Effector memory CD8-positive, alpha-beta T cell (primary cell): ENCODE measurements at regions not wholly inside any gene's neighbourhood (a gene's known extent, or its start where the extent isn't known, plus 50 kb on each side); places are given as distances from the start of the nearest gene placed in this dataset.
"Not testable (repeated sequence)": the region's sequence is repeated elsewhere in the genome, so short reads cannot be mapped to it uniquely, and the experiment has no call there.

Source experiments
- ATAC-seq: fragments of 150-1000 bp; cut with Tn5 transposase; replicated peaks from 2 replicates; pipeline ENCODE4 v1.10.0; 2021; ENCODE audit warnings: mild to moderate bottlenecking, moderate library complexity
- DNase-seq, 3 experiments: peaks; one replicate each; pipeline ENCODE4 v3.0.0; 2021
- H3K27ac Mint-ChIP-seq, 2 donors: one replicate each; pipeline ENCODE4 v1.8.0; 2022; ENCODE audit warnings: mild to moderate bottlenecking in 2 of 2, mixed read lengths in 2 of 2, moderate library complexity in 2 of 2
- H3K27me3 Mint-ChIP-seq, 2 donors: one replicate each; pipeline ENCODE4 v1.8.0; 2022; ENCODE audit warnings: mixed read lengths in 2 of 2
- H3K36me3 Mint-ChIP-seq: one replicate; pipeline ENCODE4 v1.8.0; 2022; ENCODE audit warnings: mild to moderate bottlenecking, moderate library complexity, mixed read lengths; ENCODE audit not compliant: insufficient read depth
- H3K4me1 Mint-ChIP-seq, 2 donors: one replicate each; pipeline ENCODE4 v1.8.0; 2022; ENCODE audit warnings: low read depth in 2 of 2, mixed read lengths in 2 of 2
- H3K4me3 Mint-ChIP-seq, 2 donors: one replicate each; pipeline ENCODE4 v1.8.0; 2022; ENCODE audit warnings: mild to moderate bottlenecking in 2 of 2, mixed read lengths in 2 of 2, moderate library complexity in 2 of 2
- H3K9me3 Mint-ChIP-seq, 2 donors: one replicate each; pipeline ENCODE4 v1.8.0; 2022; ENCODE audit warnings: mixed read lengths in 2 of 2

- Mint-ChIP-seq H3K4me3 (no peak overlapping the region), H3K27me3 (peaks cover 19 to 34% of the 10 kb centered on the region in 2 donors), H3K36me3 (no peaks in the 10 kb centered on the region), H3K27ac (no peak overlapping the region), H3K4me1 (peaks cover 0 to 3% of the 10 kb centered on the region in 2 donors), H3K9me3 (no peaks in the 10 kb centered on the region)
- no peak for ATAC-seq
- DNase-seq, result no peak
Measured at GRCh38 chr2:3038636-3039035, 339.0 kb downstream of the EIPR1 start.

- H3K4me1 Mint-ChIP-seq, result peaks cover 0 to 3% of the 10 kb centered on the region in 2 donors
- no peaks in the 10 kb centered on the region for H3K36me3 Mint-ChIP-seq
- H3K4me3 Mint-ChIP-seq, result no peak overlapping the region
- no peaks in the 10 kb centered on the region for H3K9me3 Mint-ChIP-seq
- DNase-seq (no peak), ATAC-seq (no peak)
- no peak overlapping the region for H3K27ac Mint-ChIP-seq
- peaks cover 19 to 34% of the 10 kb centered on the region in 2 donors for H3K27me3 Mint-ChIP-seq
Measured at GRCh38 chr2:3037196-3038194, 340.1 kb downstream of the EIPR1 start.

DNA sequence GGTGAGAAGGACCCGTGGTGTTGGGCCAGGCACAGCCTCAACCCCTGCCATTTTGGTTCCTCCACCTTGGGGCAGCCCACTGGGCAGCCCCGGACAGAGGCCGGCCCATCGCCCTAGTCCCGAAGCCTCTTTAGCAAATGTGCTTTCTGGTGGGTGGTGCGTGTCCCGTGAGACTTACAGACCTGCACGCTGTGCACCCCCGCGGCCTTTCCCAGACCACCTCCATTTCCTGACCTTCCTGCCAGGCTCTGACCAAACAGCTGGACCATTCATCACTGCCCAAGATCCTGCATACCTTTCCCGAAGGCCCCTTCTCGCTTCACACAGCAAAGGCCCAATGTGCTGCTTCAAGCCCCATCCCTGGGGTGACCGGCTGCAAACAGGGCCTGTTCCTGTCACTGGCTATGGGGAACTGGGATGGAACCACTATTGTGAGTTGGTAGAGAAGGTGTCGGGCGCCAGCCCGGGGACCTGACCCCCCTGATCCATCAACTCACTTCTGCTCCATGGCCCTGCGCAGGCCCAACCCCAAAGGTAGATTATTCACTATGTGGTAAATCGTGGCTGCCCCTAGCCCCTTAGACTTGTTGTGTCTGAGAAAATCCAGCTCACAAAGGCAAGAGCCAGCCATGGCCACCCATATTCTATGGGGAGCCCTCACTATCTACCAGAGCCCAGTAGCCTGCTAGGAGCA, 341.0 kb downstream of the EIPR1 start:
- Mint-ChIP-seq H3K36me3 (no peaks in the 10 kb centered on the region), H3K27ac (no peak overlapping the region), H3K9me3 (peaks cover 0 to 1% of the 10 kb centered on the region in 2 donors), H3K4me1 (peaks cover 0 to 3% of the 10 kb centered on the region in 2 donors), H3K4me3 (no peak overlapping the region), H3K27me3 (peaks cover 19 to 34% of the 10 kb centered on the region in 2 donors)
- ATAC-seq (no peak), DNase-seq (no peak)

- Mint-ChIP-seq H3K4me1 (peaks cover 0 to 3% of the 10 kb centered on the region in 2 donors), H3K9me3 (peaks cover 0 to 1% of the 10 kb centered on the region in 2 donors), H3K27me3 (peaks cover 19 to 34% of the 10 kb centered on the region in 2 donors), H3K27ac (no peak overlapping the region), H3K36me3 (no peaks in the 10 kb centered on the region), H3K4me3 (no peak overlapping the region)
- DNase-seq (no peak), ATAC-seq (no peak)
Measured at GRCh38 chr2:3035385-3036050, 342.1 kb downstream of the EIPR1 start.

- no peak overlapping the region for H3K4me3 Mint-ChIP-seq
- H3K27me3 Mint-ChIP-seq, result peaks cover 19 to 28% of the 10 kb centered on the region in 2 donors
- H3K4me1 Mint-ChIP-seq, result peaks cover 0 to 3% of the 10 kb centered on the region in 2 donors
- ATAC-seq (no peak), DNase-seq (no peak)
- no peaks in the 10 kb centered on the region for H3K36me3 Mint-ChIP-seq
- H3K9me3 Mint-ChIP-seq, result peaks cover 0 to 1% of the 10 kb centered on the region in 2 donors
- no peak overlapping the region for H3K27ac Mint-ChIP-seq
Measured at GRCh38 chr2:3034856-3035255, 342.8 kb downstream of the EIPR1 start.

DNA sequence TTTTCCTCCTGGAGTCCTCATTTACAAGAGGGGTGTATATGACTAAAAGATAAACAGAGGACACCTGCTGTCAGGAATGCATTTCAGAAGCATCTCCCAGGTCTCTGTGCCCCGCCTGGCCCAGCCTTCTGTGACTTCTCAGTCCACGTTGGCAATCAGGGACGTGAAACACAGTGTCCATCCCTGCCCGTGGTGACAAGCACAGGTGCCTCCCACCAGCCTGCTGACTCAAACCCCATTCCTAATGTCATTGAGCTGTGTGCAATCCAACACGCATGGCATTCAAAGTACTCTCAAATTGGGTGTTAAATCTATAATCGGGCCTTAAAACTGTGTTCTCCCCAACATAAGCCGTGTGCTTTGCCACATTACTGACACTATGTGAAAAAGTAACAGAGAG, 343.2 kb downstream of the EIPR1 start:
- Mint-ChIP-seq H3K36me3 (no peaks in the 10 kb centered on the region), H3K27me3 (peaks cover 17 to 23% of the 10 kb centered on the region in 2 donors), H3K4me1 (peaks cover 0 to 3% of the 10 kb centered on the region in 2 donors), H3K27ac (no peak overlapping the region), H3K4me3 (no peak overlapping the region), H3K9me3 (peaks cover 0 to 1% of the 10 kb centered on the region in 2 donors)
- no peak for ATAC-seq
- no peak for DNase-seq

GRCh38 chr2:3033315-3033714, 344.3 kb downstream of the EIPR1 start:
- Mint-ChIP-seq H3K36me3 (no peaks in the 10 kb centered on the region), H3K4me3 (no peak overlapping the region), H3K9me3 (peaks cover 0 to 1% of the 10 kb centered on the region in 2 donors), H3K27ac (no peak overlapping the region), H3K4me1 (peaks cover 0 to 3% of the 10 kb centered on the region in 2 donors), H3K27me3 (peaks cover 6 to 13% of the 10 kb centered on the region in 2 donors)
- DNase-seq, result no peak
- no peak for ATAC-seq

DNA sequence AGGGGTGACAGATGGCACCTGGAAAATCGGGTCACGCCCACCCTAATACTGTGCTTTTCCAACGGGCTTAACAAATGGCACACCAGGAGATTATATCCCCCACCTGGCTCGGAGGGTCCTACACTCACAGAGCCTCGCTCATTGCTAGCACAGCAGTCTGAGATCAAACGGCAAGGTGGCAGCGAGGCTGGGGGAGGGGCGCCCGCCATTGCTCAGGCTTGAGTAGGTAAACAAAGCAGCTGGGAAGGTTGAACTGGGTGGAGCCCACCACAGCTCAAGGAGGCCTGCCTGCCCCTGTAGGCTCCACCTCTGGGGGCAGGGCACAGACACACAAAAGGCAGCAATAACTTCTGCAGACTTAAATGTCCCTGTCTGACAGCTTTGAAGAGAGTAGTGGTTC, 346.8 kb downstream of the EIPR1 start:
- H3K27me3 Mint-ChIP-seq, result peaks cover 5 to 14% of the 10 kb centered on the region in 2 donors
- H3K4me1 Mint-ChIP-seq, result not testable (repeated sequence)

GRCh38 chr2:3025984-3026383, 351.6 kb downstream of the EIPR1 start:
- H3K4me1 Mint-ChIP-seq, result no peaks in the 10 kb centered on the region
- H3K27me3 Mint-ChIP-seq, result peaks cover 12 to 21% of the 10 kb centered on the region in 2 donors
- no peak for ATAC-seq
- peaks cover 0 to 2% of the 10 kb centered on the region in 2 donors for H3K9me3 Mint-ChIP-seq
- no peaks in the 10 kb centered on the region for H3K36me3 Mint-ChIP-seq
- DNase-seq, result no peak
- no peak overlapping the region for H3K27ac Mint-ChIP-seq
- H3K4me3 Mint-ChIP-seq, result no peak overlapping the region

More for the DNA sequence above, 346.8 kb downstream of the EIPR1 start:
- H3K36me3 Mint-ChIP-seq, DNase-seq, ATAC-seq, H3K27ac Mint-ChIP-seq, H3K4me3 Mint-ChIP-seq, H3K9me3 Mint-ChIP-seq: not testable (repeated sequence)

GRCh38 chr2:3025261-3025660, 352.4 kb downstream of the EIPR1 start:
- H3K4me1 Mint-ChIP-seq, result no peaks in the 10 kb centered on the region
- ATAC-seq, result no peak
- H3K4me3 Mint-ChIP-seq, result no peak overlapping the region
- peaks cover 12 to 21% of the 10 kb centered on the region in 2 donors for H3K27me3 Mint-ChIP-seq
- H3K9me3 Mint-ChIP-seq, result peaks cover 0 to 2% of the 10 kb centered on the region in 2 donors
- no peaks in the 10 kb centered on the region for H3K36me3 Mint-ChIP-seq
- no peak for DNase-seq
- no peak overlapping the region for H3K27ac Mint-ChIP-seq

DNA sequence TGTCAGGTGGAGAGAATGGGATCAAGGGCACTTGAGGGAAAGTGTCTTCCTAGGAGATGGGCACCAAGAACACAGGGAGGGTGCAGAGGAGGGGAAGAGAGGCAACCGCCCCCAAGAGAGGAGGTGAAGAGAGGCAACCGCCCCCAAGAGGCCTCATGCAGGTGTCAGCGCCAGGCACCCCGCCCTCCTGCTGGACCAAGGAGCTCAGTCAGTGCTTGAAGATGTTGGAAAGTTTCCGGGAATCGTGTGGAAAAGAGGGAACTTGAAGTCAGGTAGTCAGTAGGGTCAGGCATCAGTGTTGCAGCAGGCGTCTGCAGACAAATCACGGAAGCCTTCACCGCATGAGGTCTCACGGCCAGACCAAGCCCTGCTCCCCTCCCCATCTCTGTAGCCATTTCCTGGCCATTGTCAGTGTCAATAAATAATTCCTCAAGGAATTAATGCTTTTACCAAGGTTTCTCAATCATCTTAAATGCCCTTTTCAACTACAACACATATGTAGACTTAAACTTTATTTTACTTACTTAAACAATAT, 353.1 kb downstream of the EIPR1 start:
- Mint-ChIP-seq H3K27me3 (peaks cover 7 to 21% of the 10 kb centered on the region in 2 donors), H3K27ac (no peak overlapping the region), H3K36me3 (no peaks in the 10 kb centered on the region), H3K4me1 (no peaks in the 10 kb centered on the region), H3K4me3 (no peak overlapping the region), H3K9me3 (peaks cover 0 to 2% of the 10 kb centered on the region in 2 donors)
- ATAC-seq, result no peak
- no peak for DNase-seq

DNA sequence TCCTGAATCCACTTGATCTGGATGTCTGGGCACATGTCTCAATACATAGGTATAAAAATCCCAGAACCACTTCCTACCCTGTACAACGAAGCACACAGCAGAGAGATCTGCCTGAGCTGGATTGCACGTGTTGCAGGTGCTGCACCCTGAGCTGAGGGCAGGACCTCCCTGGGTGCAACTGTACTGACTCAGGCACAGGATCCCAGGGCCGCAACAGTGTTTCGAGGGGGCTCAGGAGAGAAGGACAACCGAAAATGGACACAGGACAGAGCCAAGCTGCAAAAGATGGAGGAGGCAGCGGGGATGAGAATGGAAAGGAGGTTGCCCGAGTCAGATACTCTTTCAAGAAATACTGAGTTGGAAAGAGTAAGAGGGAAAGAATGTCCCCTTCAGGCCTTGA, 354.1 kb downstream of the EIPR1 start:
- no peak overlapping the region for H3K27ac Mint-ChIP-seq
- no peaks in the 10 kb centered on the region for H3K36me3 Mint-ChIP-seq
- H3K4me3 Mint-ChIP-seq, result no peak overlapping the region
- no peaks in the 10 kb centered on the region for H3K4me1 Mint-ChIP-seq
- H3K9me3 Mint-ChIP-seq, result peaks cover 2 to 8% of the 10 kb centered on the region in 2 donors
- ATAC-seq (no peak), DNase-seq (no peak)
- H3K27me3 Mint-ChIP-seq, result peaks cover 7 to 21% of the 10 kb centered on the region in 2 donors

- Mint-ChIP-seq H3K4me1 (no peaks in the 10 kb centered on the region), H3K4me3 (no peak overlapping the region), H3K27me3 (peaks cover 7 to 21% of the 10 kb centered on the region in 2 donors), H3K27ac (no peak overlapping the region), H3K36me3 (no peaks in the 10 kb centered on the region), H3K9me3 (peaks cover 2 to 9% of the 10 kb centered on the region in 2 donors)
- DNase-seq, result no peak
- no peak for ATAC-seq
Measured at GRCh38 chr2:3022841-3023372, 354.7 kb downstream of the EIPR1 start.
